B cell (primary cell): ENCODE measurements at regions not wholly inside any gene's neighbourhood (a gene's known extent, or its start where the extent isn't known, plus 50 kb on each side); places are given as distances from the start of the nearest gene placed in this dataset.

Experiments
- EZH2 ChIP-seq: IDR thresholded peaks from 2 replicates; pipeline ENCODE4 v1.6.1; 2012; ENCODE audit warnings: borderline replicate concordance, low read depth, mild to moderate bottlenecking, moderate library complexity, low read length; ENCODE audit not compliant: insufficient read depth, poor library complexity, severe bottlenecking
- TF ChIP-seq, protein P1 (sequence below): fragments of 200-600 bp; IDR thresholded peaks from one replicate; pipeline ENCODE4 v1.8.0; 2022; ENCODE audit warnings: antibody characterized with exemption, mild to moderate bottlenecking

- TF ChIP-seq, protein P1, sequence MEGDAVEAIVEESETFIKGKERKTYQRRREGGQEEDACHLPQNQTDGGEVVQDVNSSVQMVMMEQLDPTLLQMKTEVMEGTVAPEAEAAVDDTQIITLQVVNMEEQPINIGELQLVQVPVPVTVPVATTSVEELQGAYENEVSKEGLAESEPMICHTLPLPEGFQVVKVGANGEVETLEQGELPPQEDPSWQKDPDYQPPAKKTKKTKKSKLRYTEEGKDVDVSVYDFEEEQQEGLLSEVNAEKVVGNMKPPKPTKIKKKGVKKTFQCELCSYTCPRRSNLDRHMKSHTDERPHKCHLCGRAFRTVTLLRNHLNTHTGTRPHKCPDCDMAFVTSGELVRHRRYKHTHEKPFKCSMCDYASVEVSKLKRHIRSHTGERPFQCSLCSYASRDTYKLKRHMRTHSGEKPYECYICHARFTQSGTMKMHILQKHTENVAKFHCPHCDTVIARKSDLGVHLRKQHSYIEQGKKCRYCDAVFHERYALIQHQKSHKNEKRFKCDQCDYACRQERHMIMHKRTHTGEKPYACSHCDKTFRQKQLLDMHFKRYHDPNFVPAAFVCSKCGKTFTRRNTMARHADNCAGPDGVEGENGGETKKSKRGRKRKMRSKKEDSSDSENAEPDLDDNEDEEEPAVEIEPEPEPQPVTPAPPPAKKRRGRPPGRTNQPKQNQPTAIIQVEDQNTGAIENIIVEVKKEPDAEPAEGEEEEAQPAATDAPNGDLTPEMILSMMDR, result no peak
- TF ChIP-seq EZH2, result no peak
Measured at GRCh38 chr1:68950036-68950435, 453.2 kb upstream of the DEPDC1 start.
